Right lung (tissue), 2 donors: ENCODE measurements at regions not wholly inside any gene's neighbourhood (a gene's known extent, or its start where the extent isn't known, plus 50 kb on each side); places are given as distances from the start of the nearest gene placed in this dataset.
"Not testable (repeated sequence)": the region's sequence is repeated elsewhere in the genome, so short reads cannot be mapped to it uniquely, and the experiment has no call there.

Experiments
- DNase-seq, 2 donors: peaks; one replicate each; pipeline ENCODE4 v3.0.0-alpha.2; 2013

DNA sequence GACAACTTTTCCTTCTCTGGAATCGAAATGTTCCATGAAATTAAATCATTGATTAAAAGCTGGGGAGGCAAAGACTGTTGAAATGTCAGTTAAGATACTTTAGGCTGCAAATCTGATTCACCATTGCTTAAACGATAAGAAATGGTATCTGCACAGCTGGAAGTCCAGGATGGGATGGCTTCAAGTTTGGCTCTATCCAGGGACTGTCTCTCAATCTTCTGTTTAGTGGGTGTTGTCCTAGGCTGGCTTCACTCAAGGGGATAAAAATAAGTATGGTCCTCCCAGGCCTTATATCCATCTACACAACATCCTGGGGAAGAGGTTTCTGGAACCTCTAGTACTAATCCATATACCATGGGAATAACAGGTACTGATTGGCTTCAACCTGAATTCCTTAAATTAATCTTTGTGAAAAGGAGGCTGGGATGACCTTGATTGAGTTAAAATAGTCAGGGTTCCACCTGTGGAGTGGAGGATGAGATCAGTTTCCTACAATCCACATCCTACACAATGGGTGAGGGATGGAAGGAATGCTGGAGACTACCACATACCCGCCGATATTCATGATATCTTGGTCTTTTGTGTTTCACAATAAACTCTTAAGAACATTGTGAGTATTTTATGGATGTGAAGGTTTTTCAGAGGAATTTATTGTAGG is 156.0 kb upstream of the L3MBTL4 start:
- no peak for DNase-seq

DNA sequence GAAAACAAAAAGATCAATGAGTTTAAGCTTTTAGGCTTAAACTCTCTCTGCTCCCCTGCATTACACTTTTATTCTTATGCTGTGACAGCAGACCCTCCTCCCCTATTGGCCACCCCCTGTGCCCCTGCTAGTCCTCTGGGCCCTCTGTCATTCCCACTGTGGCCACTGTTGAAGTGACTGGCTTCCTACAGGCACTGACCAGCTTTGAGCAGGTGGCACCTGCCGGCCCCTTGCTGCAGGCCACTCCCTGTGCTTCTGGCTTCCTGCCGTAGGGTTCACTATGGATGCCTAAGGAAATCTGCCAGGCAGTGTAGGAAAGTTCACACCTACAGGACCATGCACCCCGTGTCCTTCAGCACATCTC is 156.5 kb upstream of the L3MBTL4 start:
- DNase-seq: no peak

DNA sequence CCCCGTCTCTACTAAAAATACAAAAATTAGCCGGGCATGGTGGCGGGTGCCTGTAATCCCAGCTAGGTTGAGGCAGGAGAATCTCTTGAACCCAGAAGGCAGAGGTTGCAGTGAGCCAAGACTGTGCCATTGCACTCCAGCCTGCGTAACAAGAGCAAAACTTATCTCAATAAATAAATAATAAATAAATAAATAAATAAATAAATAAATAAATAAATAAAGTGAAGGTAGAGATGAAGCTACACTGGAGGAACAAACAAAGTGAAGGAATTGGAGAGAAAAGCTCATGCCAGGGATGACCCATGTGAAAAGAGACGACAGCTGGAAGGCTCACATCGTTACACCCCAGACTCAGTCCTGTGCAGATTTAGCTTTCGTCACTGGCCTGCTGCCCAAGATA is 157.3 kb upstream of the ARHGAP28 start:
- not testable (repeated sequence) for DNase-seq

DNA sequence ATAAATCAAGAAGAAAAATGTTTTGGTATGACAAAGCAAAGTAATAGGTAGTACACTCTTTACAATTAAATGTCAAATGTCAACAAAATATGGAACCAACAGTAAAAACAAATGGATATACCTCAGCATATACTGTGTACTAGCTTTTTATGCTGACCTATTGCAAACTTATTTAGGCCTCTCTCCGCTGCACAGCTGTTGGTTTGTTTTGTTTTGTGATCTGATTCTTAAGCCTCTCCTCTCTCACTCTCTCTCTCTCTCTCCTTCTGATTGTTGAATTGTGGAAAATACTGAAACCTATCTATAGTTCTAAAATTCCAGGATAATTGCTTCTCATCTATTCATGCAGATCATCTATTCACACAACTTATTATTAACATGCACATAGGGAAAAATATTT is 154.9 kb upstream of the ARHGAP28 start:
- DNase-seq: no peak

DNA sequence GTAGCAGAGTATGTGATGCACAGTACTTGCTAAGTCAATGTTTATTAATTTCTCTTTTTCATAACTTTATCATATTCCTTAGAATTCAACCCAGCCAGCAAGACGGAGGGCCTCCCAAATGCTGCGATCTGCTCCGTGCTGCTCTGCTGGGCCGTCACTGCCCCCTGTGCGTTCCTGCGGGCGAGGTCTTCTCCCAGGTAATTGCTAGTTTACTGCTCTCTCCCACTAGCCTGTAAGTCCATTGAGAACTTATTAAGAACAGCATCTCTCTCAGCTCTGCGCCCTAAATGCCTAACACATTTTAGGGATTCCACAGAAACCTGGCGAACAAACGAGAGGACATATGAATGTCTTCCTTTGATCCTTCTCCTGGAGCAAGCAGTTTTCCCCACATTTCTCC is 153.6 kb upstream of the ARHGAP28 start:
- DNase-seq: no peak

DNA sequence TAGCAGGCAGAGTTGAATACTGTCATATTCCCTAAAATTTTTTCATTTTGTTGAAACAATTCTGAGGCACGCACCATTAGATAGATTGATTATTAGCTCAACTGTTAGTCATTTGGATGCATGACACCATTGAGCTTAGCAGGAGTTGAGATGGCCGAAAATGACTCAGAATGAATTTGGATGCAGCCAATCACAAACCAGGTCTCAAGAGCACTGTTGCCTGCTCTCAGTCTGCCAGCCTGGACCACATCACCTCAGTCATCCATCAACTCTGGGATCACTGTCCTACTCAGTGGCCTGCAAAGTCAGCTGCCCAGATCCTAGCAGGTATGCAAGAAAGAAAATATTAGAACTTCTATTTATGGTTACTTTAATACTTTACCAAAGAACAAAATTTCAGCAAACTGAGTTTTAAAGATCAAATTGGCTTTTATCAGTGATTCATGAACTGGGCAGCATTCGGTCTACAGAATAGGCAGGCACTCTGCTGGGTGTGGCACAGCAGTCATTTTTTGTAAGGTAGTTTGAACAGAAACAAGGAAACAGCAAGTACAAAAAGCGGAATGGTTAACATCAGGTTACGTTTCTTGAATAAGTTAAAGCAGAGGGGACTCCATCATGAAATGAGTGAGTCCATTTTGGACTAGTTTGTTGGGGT is 152.7 kb upstream of the ARHGAP28 start:
- DNase-seq: no peak

DNA sequence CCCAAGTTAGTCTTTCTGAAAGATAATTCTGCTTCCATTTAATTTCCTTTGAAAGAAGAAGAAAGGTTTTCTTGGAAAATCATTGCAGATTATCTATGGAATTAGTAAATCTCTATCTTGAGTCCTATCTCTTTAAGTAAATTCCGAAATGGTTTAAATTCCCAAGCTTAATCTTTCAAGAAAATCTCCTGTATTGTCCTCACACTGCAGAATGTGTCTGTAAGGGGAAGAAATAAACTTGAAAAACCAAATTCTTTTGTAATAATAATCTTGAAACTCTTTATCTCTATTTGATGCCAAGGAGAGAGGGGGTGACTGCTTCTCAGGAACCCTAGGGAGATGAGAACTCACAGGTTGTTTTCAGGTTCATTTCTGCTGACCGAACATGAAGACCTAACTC is 150.8 kb upstream of the ARHGAP28 start:
- no peak for DNase-seq

DNA sequence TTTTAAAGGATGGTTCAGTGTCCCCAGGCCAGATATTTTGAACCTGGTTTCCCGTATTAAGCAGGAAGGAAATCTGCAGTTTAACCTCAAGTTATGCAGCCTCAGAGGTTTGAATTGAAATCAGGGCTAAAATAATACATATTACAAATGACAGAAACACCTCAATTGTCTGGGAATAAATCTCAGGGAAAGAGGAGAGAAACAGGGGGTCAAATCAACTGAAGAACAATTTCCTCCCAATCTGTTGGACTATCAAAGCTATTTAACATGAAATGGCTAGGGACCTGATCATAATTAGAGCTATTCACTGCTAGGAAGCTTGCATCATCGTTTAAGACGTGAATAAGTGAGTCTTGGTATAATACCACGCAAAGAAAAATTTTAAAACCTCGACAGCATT is 150.0 kb upstream of the ARHGAP28 start:
- no peak for DNase-seq

DNA sequence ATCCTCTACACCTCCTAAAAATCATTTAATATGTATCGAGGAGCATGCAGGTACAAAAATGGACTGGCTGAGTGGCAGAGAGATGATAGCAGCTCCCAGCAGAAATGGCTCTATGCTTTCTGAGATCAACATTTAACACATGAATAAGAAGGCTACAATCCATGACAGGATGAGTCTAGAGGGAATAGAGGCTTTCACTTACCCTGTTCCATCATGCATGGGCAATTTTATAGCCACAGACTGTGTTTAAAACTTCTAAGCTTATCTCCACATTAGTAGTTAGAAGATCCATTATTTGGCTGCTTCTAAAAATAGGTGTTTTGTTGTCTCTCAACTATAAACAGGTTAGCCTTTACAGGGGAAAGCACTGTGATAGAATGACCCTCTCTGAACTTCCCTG is 149.1 kb upstream of the ARHGAP28 start:
- no peak for DNase-seq

DNA sequence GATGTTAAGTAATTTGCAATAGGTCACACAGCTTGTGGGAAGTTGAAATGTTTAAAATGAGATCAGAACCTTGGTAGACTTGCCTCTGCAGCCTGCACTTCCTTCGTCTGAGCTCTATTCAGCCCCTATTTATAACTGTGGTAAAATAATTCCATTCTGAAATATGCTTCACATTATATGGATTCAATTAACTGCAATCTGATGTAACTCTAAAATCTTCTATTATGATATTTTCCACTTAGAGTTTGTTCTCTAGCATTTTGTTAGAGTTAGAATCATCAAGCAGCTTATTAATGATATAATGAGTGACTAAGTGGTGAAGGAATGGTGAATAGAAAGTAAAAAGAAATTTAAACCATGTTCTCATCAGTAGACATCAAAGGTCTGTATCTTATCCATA is 139.6 kb upstream of the ARHGAP28 start:
- no peak for DNase-seq

DNA sequence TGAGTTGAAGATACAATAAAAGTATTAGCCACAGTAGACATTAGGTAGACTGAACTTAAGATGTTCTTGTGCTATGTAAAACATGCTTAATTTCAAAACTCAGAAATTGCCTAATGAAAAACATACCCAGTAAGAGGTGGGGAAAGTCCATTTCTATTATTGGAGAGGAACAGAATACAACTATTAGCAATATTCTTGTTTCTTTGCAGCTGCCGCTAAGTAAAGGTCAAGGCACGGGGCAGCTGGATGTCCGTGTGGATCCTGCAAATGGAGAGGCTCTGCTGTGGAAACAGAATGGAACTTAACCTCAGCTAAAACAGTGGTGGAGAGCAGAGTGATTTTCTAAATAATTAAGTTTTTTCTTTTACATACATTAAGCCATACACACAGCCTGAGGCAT is 139.2 kb upstream of the ARHGAP28 start:
- no peak for DNase-seq

DNA sequence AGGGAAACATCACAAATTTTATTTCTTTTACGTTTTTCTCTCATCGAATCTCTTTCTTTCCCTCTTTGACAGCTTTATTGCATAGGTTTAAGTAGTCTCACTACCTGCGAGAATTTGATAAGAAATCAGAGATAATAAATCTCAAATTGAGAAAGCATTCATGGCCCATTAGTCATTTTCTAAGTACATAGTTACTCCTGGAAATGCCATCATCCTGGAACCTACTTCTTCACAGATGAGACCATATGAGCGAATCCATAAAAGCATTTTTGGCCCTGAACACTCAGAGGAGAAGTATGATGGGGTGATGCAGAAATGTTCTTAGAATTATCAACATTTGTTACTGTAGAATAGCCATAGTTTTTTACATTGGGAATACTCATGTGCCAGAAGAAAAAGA is 138.0 kb upstream of the ARHGAP28 start:
- DNase-seq: no peak

DNA sequence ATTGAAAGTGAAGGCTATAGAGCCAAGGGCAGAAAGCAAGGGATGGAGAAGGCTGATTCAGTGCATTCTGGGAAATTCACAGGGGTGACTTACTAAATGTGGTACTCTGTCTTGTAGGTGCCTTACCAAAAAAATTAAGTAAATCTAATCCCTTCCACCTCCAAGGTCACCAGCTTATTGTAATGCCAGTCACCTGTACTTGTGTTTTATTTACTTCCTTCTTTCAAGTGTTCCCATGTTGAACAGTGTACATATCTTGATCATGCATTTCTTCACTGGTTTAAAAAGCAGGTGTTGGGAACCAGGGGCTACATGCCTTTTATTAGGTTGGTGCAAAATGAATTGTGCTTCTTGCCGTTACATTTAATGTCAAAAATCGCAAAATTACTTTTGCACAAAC is 137.0 kb upstream of the ARHGAP28 start:
- no peak for DNase-seq

DNA sequence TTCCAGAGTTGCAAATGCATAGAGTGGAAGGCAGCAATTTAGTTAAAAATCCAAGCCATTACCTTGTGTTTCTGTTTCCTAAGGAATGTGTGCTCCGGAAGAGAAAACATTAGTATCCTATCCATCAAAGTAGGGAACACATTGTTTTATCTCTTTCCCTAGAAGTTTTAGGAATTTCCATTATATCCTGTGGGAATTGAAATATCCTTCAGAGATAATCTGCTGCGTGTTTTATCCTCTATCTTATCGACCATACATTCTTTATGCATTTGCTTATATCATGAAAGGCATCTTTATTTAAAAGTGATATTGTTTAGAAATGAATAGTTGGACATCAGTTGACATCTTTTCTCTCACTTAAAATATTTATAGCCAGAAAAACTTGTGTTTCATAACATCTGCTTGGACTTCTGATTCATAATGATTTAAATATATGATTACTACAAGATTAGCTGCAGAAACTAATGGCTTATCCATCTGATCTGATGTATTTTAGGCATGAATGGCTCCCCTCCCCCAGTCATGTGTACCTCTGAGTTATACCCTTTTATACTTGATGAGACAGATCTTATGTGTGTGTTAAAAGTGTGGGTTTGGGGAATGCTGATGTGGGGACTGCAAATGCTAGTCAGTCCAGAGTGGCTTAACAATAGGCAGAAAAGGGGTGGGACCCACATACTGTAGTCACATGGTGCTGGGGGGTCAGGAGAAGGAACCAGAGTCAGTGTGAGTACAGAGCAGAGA is 136.2 kb upstream of the ARHGAP28 start:
- no peak for DNase-seq

DNA sequence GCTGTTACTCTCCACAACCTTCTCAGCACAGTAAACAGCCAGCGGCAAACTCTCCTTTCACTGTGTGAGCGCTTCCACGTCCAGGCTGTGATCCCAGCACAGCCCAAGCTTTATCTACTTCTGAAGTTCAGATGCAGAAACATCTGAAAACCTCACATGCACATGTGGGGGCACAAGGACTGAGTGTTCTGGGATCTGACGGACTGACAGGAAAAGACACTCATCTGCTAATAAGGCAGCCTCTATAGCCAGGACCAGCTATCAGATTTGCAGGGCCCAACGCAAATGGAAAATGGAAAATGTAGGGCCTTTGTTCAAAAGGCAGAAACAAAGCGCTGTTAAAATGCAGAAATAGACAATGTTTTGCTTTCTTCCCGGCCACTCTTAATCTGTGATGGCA is 133.8 kb upstream of the ARHGAP28 start:
- DNase-seq: no peak

DNA sequence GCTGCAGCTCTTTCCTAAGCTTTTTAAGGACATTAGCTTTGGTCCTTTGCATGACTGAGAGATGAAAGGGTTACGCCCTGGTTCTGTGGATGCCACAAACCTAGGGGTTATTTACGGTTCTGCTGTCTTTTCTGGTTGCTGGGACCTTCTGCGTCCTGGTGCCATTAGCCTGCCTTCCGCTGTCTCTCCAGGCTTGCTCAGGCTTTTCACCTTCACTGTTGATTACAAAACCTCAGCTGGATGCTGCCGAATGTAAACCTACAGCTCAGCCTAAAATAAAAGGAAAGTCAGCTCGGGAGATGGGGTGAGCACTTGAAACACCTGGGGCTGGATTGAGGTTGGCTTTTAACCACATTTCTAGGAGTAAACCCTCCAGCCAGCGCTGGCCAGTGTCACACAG is 130.9 kb upstream of the ARHGAP28 start:
- no peak for DNase-seq

DNA sequence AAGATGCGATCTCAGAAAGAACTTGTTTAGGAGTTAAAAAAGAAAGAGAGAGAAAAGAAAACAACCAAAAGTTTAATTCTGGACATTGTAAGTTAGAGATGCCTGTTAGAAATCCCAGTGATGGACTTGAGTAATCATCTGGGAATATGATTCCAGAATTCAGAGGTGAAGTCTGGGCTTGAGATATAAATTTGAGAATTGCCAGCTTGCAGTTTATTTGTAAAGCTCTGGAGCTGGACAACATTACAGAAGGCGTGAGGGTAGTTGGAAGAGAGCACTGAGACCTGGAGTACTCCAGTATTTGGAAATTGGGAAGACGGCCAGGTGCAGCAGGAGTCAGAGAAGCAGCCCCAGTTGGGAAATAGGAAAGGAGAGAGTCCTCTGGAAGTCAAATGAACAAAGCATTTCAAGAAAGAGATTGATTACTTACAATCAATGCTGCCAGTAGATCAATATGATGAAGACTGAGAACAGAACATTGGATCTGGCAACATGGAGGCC is 128.8 kb upstream of the ARHGAP28 start:
- DNase-seq: no peak

DNA sequence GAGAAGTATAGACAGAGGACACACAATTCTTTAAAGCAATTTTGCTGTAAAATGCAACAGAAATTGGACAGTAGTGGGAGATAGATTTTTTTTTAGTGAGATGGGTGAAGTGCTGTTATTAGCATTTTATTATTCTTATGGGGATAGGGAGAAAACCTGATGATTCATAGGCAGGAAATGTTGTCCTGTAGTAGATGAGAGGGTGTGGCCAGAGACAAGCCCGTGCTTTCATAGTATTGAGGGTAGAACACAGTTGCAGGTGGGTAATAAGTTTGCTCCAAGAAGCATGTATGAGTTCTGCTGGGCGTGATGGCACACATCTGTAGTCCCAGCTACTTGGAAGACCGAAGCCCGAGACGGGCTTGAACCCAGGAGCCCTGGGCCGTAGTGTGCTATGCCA is 128.3 kb upstream of the ARHGAP28 start:
- DNase-seq: no peak

DNA sequence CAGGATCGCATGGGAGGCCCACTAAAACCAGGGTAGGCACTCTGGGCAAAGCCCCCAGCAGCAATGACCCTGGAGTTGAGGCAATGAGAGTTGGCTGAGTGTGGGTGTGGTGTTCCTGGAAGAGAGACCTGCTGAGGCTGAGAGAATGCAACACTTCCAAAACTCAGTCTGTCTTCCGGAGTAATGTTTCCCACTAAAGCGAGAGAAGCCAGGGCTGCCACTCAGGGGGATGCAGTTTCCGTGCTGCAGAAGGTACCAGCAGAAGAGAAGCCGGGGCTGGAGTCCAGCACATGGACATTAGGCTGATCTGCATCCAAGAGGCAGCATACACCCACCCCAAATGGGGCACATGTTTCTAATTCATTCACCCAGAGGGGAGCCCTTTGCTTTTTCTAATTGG is 127.2 kb upstream of the ARHGAP28 start:
- no peak for DNase-seq

DNA sequence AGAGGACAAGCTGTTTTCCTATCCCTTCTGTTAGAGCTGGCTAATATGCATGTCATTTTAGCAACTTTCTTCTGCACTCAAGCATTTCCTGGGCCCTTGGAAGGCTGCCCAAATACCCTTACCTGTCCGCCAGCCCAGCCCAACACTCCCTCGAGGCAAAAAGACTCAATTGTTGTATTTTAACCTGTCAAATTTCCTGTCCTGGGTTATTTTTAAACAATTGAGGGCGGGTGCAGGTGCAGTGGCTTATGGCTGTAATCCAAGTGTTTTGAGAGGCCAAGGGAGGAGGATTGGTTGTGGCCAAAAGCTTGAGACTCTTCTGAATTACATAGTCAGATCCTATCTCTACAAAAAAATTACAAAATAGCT is 125.0 kb upstream of the ARHGAP28 start:
- no peak for DNase-seq

DNA sequence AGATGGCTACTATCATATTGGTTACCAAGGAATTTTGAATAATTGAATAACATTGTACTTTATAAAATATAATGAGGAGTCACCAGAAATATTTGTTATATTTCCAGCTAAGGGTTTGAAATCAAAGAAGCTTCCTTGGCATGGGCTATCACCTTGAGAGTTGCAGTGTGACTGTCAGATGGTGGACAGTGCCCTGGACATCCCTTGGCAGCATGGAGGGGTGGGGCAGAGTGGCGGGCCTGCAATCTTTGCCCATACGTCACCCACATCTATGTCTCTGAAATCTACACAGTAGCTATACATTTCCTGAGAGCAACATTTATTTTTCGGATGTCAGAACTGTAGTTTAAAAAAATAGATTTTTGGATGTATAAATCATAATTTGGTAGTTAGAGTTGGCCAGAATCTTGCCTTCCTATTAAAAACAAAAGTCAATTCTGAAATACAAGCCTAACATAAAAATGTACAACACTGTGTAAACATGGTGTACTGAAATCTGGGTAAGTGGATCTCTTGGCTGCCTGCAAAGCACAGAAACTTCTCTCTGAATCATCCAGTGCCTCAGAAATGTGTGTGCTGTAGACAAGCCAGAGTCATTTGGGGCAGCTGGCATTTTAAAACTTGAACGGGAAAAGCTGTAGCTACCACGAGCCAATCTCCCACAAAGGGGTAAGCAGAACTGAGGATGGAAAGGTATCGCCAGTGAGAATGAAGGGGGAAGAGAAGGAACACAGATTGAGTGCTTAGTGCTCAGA is 124.2 kb upstream of the ARHGAP28 start:
- DNase-seq: no peak

DNA sequence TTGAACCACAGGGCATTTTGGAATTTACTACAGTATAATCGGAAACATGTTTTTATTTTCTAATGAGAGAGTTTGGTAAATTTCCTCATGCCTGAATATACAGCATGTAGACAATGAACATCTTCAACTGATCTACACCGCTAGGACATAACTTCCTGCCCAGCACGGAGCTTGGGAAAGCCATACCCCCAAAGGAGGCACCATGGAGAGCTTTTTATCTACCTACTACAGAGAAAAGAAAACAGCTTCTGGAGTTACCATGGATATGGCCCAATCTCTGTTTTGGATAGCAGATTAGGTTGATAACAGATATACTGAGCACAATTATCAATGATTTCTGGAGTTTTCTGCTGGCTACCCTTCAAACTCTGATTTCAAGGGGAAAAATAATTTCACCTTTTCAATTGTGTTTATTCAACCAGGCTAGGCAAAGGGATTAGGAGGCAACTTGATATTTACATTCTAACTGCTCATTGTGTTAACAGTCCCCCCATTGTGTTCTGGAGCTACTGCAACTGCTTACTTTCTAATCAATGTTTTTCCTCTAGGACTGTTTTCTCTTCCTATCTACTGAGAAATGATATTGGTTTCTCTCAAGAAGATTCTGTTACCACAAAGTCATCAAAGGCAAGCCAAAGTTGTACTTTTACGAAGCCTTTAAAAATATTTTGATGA is 123.0 kb upstream of the ARHGAP28 start:
- no peak for DNase-seq
